ENCODE measurements at regions not wholly inside any gene's neighbourhood (a gene's known extent, or its start where the extent isn't known, plus 50 kb on each side); places are given as distances from the start of the nearest gene placed in this dataset.
"Not testable (repeated sequence)": the region's sequence is repeated elsewhere in the genome, so short reads cannot be mapped to it uniquely, and the experiment has no call there.

GRCh38 chr4:159934602-159935001 lies 831.7 kb downstream of the RAPGEF2 start:
- TF ChIP-seq, protein P1, sequence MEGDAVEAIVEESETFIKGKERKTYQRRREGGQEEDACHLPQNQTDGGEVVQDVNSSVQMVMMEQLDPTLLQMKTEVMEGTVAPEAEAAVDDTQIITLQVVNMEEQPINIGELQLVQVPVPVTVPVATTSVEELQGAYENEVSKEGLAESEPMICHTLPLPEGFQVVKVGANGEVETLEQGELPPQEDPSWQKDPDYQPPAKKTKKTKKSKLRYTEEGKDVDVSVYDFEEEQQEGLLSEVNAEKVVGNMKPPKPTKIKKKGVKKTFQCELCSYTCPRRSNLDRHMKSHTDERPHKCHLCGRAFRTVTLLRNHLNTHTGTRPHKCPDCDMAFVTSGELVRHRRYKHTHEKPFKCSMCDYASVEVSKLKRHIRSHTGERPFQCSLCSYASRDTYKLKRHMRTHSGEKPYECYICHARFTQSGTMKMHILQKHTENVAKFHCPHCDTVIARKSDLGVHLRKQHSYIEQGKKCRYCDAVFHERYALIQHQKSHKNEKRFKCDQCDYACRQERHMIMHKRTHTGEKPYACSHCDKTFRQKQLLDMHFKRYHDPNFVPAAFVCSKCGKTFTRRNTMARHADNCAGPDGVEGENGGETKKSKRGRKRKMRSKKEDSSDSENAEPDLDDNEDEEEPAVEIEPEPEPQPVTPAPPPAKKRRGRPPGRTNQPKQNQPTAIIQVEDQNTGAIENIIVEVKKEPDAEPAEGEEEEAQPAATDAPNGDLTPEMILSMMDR (IDR thresholded peaks at IDR 0.05; ENCODE audit: insufficient read depth, low read depth, low read length) = not testable (repeated sequence)
- TF ChIP-seq EZH2 (IDR thresholded peaks at IDR 0.05; ENCODE audit: insufficient read depth, low read length) = not testable (repeated sequence)
